ENCODE measurements at regions not wholly inside any gene's neighbourhood (a gene's known extent, or its start where the extent isn't known, plus 50 kb on each side); places are given as distances from the start of the nearest gene placed in this dataset.

DNA sequence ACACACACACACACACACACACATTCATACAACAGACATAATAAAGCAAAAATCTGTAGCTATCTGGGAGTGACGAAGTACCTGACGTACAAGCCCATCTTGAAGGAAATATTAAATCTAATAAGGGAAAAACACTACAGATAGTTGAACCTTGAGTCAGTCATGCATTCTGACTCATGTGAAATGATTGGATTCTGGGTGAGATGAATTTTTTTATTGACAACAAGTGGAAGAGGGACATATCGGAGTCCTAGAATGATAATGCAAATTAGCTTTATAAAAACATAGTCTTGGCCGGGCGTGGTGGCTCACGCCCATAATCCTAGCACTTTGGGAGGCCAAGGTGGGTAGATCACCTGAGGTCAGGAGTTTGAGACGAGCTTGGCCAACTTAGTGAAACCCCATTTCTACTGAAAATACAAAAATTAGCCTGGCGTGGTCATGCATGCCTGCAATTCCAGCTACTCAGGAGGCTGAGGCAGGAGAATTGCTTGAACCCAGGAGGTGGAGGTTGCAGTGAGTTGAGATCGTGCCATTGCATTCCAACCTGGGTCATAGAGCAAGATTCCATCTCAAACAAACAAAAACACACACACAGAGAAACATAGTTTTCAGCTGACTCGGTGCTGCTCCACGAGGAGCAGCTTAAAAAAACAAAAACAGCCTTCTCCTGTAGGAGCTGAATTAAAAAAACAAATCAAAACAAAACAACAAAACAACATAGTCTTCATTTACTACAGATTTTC is 154.4 kb upstream of the MKLN1 start:
- TF ChIP-seq, protein P1, sequence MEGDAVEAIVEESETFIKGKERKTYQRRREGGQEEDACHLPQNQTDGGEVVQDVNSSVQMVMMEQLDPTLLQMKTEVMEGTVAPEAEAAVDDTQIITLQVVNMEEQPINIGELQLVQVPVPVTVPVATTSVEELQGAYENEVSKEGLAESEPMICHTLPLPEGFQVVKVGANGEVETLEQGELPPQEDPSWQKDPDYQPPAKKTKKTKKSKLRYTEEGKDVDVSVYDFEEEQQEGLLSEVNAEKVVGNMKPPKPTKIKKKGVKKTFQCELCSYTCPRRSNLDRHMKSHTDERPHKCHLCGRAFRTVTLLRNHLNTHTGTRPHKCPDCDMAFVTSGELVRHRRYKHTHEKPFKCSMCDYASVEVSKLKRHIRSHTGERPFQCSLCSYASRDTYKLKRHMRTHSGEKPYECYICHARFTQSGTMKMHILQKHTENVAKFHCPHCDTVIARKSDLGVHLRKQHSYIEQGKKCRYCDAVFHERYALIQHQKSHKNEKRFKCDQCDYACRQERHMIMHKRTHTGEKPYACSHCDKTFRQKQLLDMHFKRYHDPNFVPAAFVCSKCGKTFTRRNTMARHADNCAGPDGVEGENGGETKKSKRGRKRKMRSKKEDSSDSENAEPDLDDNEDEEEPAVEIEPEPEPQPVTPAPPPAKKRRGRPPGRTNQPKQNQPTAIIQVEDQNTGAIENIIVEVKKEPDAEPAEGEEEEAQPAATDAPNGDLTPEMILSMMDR (IDR thresholded peaks at IDR 0.05), result no peak
- TF ChIP-seq POLR2A (IDR thresholded peaks at IDR 0.05), result no peak
